ENCODE measurements at regions not wholly inside any gene's neighbourhood (a gene's known extent, or its start where the extent isn't known, plus 50 kb on each side); places are given as distances from the start of the nearest gene placed in this dataset.

- no peak for TF ChIP-seq CTCF (conservative IDR thresholded peaks at IDR 0.05)
- TF ChIP-seq ZFX (IDR thresholded peaks at IDR 0.05) = no peak
- H3K27ac ChIP-seq = no peak overlapping the region
These were observed 114.4 kb upstream of the ANO1 start for GRCh38 chr11:69963533-69964246.

- H3K27ac ChIP-seq = no peak overlapping the region
- TF ChIP-seq CTCF (conservative IDR thresholded peaks at IDR 0.05) (no peak), ZFX (IDR thresholded peaks at IDR 0.05) (no peak)
These were observed 113.9 kb upstream of the ANO1 start for GRCh38 chr11:69964247-69964643.

- no peak overlapping the region for H3K27ac ChIP-seq
- TF ChIP-seq CTCF (conservative IDR thresholded peaks at IDR 0.05) (no peak), ZFX (IDR thresholded peaks at IDR 0.05) (no peak)
These were observed 112.1 kb upstream of the ANO1 start for GRCh38 chr11:69965821-69966582.

GRCh38 chr11:69966583-69966835 is 111.6 kb upstream of the ANO1 start:
- TF ChIP-seq ZFX (IDR thresholded peaks at IDR 0.05) (no peak), CTCF (conservative IDR thresholded peaks at IDR 0.05) (no peak)
- no peak overlapping the region for H3K27ac ChIP-seq

GRCh38 chr11:69966910-69967483 is 111.1 kb upstream of the ANO1 start:
- TF ChIP-seq CTCF (conservative IDR thresholded peaks at IDR 0.05) = no peak
- TF ChIP-seq ZFX (IDR thresholded peaks at IDR 0.05) = no peak
- H3K27ac ChIP-seq = no peak overlapping the region

GRCh38 chr11:69967484-69967883 is 110.6 kb upstream of the ANO1 start:
- no peak for TF ChIP-seq CTCF (conservative IDR thresholded peaks at IDR 0.05)
- TF ChIP-seq ZFX (IDR thresholded peaks at IDR 0.05) = no peak
- H3K27ac ChIP-seq = no peak overlapping the region

Data from C4-2B (cell line).